ENCODE measurements at regions not wholly inside any gene's neighbourhood (a gene's known extent, or its start where the extent isn't known, plus 50 kb on each side); places are given as distances from the start of the nearest gene placed in this dataset.
"Not testable (repeated sequence)": the region's sequence is repeated elsewhere in the genome, so short reads cannot be mapped to it uniquely, and the experiment has no call there.

DNA sequence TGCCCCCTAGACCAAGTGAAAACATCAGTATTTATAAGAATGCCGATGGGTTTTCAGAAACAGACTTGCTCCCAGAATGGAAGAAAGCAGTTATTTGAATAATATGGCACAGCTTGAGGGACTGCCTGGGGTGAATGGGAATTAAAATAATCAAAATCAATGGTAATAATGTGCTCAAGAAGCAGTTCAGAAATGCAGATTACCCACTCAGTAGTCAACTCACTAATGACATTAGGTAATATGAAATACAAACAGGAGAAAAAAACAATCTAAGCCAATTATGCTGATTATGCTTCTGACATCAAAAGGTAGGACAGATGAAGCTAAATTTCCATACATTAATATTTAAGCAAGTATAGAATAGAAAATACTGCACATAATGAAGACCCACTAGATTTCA, 179.3 kb downstream of the ENC1 start:
- DNase-seq (ENCODE audit: low spot score), result no peak

- DNase-seq (ENCODE audit: low spot score), result no peak
Measured at GRCh38 chr5:74460694-74461093, 179.8 kb downstream of the ENC1 start.

DNA sequence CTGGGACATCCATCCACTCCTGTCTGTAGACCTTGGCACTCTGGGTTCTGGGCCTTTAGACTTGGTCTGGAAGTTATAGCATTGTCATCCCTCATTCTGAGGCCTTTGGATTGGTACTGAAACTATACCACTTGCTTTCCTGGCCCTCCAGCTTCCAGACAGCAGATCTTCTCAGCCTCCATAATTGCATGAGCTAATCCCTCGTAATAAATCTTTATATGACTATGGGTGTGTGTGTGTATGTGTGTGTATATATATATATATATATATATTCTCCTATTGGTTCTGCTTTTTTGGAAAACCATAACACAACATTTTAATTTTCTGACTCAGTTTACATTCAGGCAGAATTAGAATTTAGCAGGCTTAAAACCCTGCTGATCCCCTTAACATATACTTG, 180.5 kb downstream of the ENC1 start:
- no peak for DNase-seq (ENCODE audit: low spot score)

- no peak for DNase-seq (ENCODE audit: low spot score)
Measured at GRCh38 chr5:74457876-74458275, 182.7 kb downstream of the ENC1 start.

DNA sequence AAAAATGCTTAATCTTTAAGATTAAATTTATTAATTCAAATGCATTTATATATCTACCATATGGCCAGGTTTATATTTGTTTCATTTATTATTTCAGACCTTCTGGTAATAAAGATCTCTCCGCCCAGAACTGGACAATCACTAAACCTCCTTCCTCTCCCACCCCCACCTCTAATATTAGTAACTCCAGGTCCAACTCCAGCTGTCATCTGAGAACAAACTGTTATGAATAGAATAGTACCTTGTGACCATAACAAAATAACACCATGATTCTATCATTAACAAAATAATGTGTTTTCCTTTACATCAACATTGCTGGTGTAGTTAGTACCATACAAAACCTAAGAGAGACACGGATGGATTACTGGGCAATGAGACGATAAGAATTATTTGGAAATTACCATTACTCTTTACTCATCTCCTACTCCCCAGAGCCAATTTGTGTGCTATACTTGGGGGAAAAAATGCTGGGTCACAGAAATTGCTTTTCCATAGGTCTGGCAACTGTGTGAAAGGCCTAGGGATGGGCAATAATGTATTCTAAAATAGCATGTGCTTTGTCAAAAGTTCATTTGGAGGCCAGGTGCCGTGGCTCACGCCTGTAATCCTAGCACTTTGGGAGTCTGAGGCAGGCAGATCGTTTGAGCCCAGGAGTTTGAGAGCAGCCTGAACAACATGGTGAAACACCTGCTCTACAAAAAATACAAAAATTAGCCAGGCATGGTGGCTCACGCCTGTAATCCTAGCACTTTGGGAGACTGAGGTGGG, 186.1 kb downstream of the ENC1 start:
- no peak for DNase-seq (ENCODE audit: low spot score)

- DNase-seq (ENCODE audit: low spot score), result no peak
Measured at GRCh38 chr5:74452856-74453255, 187.7 kb downstream of the ENC1 start.

DNA sequence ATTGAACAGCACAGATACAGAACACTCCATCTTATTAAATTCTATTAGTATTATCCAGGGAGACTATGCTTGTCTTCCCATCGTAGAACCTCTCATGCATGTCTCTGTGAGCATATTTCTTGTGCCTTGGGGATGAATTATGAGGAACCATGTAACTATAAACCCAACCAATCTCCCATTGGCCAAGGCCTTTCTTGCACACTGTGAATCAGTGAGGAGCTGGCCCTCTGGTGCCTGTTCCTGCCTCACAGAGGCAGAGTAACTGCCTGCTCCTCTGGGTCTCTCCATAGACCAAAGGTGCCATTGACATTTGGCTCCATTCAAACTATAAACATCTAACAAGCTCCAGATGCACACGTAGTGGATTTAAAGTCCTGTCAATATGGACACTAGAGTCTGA, 190.4 kb downstream of the ENC1 start:
- no peak for DNase-seq (ENCODE audit: low spot score)

GRCh38 chr5:74446725-74447241, 193.7 kb downstream of the ENC1 start:
- no peak for DNase-seq (ENCODE audit: low spot score)

DNA sequence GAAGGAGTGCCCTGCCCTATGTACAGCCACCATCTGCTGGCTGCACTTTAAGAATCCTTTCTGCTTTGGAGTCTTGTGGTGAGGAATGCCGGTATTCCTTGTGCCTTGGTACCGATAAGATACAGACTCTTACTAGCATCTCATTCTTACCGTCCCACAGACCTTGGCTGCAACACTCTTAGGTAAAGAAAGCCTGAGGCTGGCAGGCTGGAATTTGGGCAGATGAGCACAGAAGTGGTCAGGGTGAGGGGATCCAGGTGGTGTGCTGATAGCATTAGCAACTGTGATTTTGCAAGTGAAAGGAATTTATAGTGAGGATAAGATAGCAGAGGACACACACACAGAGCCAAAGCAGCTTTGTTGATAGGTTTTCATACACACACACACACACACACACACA, 198.1 kb downstream of the ENC1 start:
- DNase-seq (ENCODE audit: low spot score), result no peak

DNA sequence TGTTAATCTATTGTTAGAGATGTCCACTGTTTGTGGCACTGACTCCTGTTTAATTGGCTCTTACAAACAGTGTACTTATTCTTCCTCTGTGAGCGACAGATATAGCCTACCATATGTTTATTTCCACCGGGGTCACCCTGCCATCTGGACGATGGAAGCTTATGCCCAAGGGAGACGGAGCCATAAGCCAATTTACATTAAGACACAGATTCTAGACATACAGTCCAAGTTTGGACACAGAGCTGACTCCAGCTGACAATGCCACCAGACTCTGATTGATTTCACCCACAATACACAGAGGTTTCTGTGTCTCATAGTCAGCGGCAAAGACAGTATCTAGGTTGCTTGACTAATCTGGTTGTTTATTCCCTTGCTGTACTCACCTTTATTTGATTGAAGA, 198.9 kb downstream of the ENC1 start:
- no peak for DNase-seq (ENCODE audit: low spot score)

DNA sequence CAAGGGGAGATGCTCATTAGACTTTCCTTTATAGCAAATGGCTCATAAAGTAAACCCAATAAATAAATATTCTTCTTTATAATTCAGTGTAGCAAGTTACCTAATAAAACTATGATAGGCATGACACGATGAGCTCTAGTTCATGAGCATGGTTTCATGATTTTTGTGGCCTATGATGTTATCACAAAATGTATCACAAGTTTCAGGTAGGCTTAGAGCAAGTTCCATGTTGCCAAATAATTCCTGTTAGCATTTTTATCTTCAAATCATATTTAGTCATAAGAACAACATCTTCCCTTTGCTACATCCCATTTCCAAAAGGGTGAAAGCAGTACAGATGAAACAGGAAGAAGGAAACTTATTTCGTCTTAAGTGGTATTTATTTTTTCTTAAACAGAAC, 200.2 kb downstream of the ENC1 start:
- DNase-seq (ENCODE audit: low spot score), result no peak

GRCh38 chr5:74437870-74438269, 202.7 kb downstream of the ENC1 start:
- DNase-seq (ENCODE audit: low spot score), result not testable (repeated sequence)

- DNase-seq (ENCODE audit: low spot score), result no peak
Measured at GRCh38 chr5:74433896-74434829, 206.4 kb downstream of the ENC1 start.

DNA sequence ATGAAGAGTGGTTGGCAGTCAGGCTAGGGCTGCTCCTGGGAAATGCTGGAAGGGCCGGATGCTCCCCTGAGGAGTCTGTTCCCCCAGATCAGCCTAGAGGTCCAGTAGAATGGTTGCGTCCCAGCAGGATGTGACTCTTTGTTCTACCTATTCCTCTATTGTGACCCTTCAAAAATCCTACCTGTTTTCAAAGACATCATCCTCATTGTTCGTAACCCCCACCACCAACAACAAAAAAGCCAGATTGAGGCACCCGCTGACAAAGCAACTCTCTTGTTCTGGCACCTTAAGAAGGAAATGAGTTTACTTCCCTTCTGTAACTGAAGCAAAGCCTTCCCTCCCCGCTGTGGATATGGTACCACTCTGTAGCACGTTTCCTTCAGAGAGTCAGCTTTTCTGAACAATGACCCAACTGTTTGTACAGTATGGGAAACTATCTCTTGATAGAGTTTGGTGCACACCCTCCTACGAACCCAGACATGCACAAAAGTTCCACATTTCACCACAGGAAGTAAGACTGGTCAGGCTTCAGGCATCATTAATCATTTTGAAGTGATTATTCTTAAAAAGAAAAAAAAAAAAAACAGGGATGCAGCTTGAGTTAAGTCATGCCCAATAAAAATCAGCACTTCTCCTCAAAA, 207.2 kb downstream of the ENC1 start:
- no peak for DNase-seq (ENCODE audit: low spot score)

GRCh38 chr5:74432721-74433120, 207.8 kb downstream of the ENC1 start:
- no peak for DNase-seq (ENCODE audit: low spot score)

DNA sequence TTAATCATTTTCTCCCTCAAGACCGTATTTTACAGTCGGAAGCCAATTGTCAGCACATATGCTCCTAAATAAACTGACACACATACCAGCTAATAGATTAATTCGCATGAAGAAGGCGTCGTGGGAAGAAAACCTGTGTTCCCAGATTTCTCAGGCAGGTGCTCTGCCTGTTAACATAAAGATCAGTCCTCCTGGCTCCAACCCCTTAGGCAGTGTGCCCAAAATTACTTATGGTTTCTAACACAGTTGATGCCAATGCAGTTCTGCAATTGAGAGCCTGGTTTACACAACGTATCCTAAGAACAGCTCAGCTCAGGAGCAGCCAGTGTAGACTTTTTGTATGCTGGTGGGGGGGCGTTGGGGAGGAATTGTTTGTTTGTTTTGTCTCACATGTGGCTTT, 208.3 kb downstream of the ENC1 start:
- DNase-seq (ENCODE audit: low spot score), result no peak

- DNase-seq (ENCODE audit: low spot score), result no peak
Measured at GRCh38 chr5:74431290-74431669, 209.2 kb downstream of the ENC1 start.

GRCh38 chr5:74430631-74431289, 209.8 kb downstream of the ENC1 start:
- DNase-seq (ENCODE audit: low spot score), result no peak

GRCh38 chr5:74429495-74429894, 211.0 kb downstream of the ENC1 start:
- no peak for DNase-seq (ENCODE audit: low spot score)

DNA sequence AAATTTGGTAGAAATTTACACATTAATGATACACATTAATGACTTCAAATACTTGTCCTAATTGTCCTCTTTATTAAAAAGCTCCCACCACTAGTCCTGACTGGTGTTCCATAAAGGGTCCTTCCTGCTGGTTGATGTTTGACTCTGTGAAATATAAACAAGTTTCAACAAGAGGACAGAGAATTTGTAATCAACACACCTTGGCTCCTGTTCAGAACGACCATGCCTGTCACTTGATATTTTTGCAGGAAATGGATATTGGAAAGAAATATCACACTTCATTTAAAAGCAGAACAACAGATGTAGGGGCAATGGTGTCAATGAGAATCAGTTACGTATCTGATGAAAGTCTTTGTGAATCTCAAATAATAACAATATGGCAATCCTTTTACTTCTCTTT, 211.7 kb downstream of the ENC1 start:
- DNase-seq (ENCODE audit: low spot score), result no peak

DNA sequence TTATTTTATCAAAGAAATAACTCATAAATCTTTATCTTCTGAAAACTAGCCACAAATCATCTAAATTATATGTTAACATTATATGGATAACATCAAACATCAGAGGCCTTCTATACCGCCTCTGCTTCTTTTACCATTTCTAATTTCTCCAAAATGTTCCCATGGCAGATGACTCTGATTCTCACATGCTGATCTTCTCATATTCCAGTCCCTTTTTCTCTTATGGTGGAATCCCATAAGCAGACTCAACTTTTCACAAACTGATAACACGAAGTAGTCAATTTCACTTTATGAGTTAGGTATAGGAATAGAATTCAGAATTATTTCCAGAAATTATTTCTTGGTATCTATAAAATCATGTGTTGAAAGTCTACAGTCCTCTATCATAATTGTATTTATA, 212.3 kb downstream of the ENC1 start:
- DNase-seq (ENCODE audit: low spot score), result no peak

GRCh38 chr5:74426506-74426905, 214.0 kb downstream of the ENC1 start:
- DNase-seq (ENCODE audit: low spot score), result no peak
